PC-9 (cell line): ENCODE measurements at regions not wholly inside any gene's neighbourhood (a gene's known extent, or its start where the extent isn't known, plus 50 kb on each side); places are given as distances from the start of the nearest gene placed in this dataset.

ENCODE experiments used
- EZH2 ChIP-seq: fragments of 200-600 bp; sonication (generic); IDR thresholded peaks from 2 replicates; pipeline ENCODE4 v1.8.0; 2017; ENCODE audit warnings: antibody characterized with exemption, low read depth
- TF ChIP-seq, protein P1 (sequence below): fragments of 200-600 bp; sonication (generic); conservative IDR thresholded peaks from 2 replicates; pipeline ENCODE4 v1.6.1; 2017; ENCODE audit warnings: mixed run types, antibody characterized with exemption, mild to moderate bottlenecking, moderate library complexity

DNA sequence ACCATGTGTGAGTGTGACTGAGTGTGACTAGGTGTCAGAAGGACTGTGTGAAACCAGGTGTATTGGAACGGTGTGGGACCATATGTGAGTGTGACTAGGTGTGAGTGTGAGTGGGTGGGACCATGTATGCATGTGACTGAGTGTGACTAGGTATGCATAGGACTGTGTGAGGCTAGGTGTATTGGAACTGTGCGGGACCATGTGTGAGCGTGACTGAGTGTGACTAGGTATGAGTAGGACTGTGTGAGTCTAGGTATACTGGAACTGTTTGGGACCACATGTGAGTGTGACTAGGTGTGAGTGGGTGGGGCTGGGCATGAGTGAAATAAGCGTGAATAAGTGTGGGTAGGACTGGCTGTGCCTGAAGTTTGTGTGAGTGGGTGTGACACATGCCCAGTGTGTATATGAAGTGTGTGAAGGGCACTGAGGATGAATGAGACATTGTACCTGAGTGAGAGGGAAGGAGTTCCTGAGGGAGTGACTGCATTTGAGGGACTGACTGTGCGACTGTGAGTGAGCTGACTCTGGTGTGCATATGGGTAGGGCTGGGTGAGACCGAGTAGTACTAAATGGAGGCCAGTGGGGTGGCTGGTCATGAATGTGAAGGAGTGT lies 247.0 kb upstream of the CCDC54 start:
- TF ChIP-seq, protein P1, sequence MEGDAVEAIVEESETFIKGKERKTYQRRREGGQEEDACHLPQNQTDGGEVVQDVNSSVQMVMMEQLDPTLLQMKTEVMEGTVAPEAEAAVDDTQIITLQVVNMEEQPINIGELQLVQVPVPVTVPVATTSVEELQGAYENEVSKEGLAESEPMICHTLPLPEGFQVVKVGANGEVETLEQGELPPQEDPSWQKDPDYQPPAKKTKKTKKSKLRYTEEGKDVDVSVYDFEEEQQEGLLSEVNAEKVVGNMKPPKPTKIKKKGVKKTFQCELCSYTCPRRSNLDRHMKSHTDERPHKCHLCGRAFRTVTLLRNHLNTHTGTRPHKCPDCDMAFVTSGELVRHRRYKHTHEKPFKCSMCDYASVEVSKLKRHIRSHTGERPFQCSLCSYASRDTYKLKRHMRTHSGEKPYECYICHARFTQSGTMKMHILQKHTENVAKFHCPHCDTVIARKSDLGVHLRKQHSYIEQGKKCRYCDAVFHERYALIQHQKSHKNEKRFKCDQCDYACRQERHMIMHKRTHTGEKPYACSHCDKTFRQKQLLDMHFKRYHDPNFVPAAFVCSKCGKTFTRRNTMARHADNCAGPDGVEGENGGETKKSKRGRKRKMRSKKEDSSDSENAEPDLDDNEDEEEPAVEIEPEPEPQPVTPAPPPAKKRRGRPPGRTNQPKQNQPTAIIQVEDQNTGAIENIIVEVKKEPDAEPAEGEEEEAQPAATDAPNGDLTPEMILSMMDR: no peak
- no peak for TF ChIP-seq EZH2
